ENCODE measurements at regions not wholly inside any gene's neighbourhood (a gene's known extent, or its start where the extent isn't known, plus 50 kb on each side); places are given as distances from the start of the nearest gene placed in this dataset.
"Not testable (repeated sequence)": the region's sequence is repeated elsewhere in the genome, so short reads cannot be mapped to it uniquely, and the experiment has no call there.

DNA sequence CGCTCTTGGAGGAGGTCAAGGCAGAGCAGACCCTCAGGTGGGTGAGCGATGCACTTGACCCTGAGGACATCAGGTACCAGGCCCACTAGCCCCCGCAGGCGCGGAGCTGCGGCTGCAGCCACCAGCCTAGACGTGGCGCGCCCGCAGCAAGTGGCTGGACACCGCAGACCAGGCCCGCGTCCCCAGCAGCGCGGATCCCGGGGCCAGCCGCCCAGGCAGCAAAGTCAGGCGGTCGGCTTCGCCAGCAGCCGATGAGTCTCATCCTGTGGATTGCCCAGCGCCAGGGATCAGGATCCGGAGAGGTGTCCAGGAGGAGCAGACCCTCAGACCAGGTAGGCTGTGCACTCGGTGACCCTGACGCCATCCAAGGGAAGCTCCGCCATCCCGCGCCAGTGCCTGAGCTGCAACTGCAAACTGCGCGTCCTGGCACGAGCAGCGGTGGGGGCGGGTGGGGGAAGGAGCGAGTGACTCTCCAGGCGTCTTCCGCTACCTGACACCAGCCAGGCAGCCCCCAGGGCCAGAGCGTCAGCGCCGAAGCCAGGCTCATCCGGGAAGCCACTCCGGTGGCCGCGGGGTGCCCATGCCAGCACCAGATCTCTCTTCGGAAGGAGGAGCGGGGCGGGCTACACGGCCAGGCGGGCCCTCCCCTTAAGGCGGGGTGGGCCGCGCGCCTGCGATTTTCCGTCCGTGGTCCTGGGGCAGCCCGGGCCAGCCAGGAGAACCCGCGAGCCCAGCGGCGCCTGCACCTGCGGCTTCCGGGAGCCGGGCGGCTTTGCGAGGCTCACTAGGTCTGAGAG is 92.6 kb upstream of the THOC3 start:
- not testable (repeated sequence) for DNase-seq (ENCODE audit: low spot score)

DNA sequence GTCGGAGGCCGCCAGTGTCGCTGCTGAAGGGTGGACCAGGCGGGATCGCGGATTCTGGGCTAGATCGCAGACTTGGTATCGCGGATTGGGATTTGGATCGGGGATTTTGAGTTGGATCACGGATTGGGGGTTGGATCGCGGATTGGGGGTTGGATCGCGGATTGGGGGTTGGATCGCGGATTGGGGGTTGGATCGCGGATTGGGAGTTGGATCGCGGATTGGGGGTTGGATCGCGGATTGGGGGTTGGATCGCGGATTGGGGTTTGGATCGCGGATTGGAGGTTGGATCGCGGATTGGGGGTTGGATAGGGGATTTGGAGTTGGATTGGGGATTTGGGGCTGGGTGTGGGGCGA is 93.1 kb upstream of the THOC3 start:
- DNase-seq (ENCODE audit: low spot score), result not testable (repeated sequence)

GRCh38 chr5:176061660-176062059 is 93.5 kb upstream of the THOC3 start:
- not testable (repeated sequence) for DNase-seq (ENCODE audit: low spot score)

DNA sequence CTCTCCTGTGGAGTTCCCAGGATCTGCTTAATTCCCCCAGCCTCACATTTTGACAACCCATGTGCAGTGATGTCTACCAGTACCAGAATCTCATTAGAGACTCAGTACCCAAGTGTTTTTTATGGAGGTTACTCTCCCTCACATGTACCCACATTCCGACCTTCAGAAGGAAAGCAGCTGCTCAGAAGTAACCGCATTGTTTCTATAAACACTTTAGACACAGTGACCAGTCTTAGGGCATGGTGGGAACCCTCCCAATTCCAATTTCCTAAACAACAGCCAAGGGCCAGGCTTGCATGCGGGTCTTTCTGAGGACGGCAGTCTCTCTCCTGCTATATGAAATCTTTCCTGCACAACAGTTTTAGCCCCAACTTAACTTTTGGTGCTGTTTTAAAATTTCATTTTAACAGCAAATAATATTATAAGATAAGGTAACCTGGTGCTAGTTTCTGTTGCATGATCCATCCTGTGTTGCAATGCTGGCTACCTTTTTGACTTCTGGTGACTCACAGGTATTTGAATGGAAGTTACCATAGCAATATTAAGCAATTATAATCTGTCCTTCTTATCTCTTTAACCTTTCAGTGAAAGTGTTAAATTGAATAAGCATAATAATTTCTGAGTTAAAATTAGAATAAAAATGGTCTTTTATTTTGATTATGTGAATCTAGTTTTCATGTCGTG is 98.3 kb upstream of the THOC3 start:
- not testable (repeated sequence) for DNase-seq (ENCODE audit: low spot score)

GRCh38 chr5:176067162-176067561 is 99.0 kb upstream of the THOC3 start:
- DNase-seq (ENCODE audit: low spot score), result not testable (repeated sequence)

DNA sequence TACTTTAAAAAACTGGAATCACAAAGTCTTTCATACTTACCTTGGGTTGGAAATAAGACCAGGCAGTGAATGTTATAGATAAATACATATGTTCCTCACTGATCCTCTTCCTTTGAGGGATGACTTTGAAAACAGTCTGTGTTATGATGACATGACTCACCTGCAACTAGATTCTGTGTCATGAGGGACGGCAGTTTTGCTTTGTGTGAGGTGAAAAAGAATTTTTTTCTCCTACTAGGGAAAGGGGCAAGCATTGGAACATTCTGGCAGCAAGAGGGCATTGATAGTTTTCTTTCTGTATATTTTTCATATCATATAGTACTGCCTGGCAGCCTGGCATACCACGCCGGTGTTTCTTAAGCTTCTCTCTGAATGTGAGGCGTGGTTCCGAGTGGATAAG is 99.8 kb upstream of the THOC3 start:
- DNase-seq (ENCODE audit: low spot score), result not testable (repeated sequence)

DNA sequence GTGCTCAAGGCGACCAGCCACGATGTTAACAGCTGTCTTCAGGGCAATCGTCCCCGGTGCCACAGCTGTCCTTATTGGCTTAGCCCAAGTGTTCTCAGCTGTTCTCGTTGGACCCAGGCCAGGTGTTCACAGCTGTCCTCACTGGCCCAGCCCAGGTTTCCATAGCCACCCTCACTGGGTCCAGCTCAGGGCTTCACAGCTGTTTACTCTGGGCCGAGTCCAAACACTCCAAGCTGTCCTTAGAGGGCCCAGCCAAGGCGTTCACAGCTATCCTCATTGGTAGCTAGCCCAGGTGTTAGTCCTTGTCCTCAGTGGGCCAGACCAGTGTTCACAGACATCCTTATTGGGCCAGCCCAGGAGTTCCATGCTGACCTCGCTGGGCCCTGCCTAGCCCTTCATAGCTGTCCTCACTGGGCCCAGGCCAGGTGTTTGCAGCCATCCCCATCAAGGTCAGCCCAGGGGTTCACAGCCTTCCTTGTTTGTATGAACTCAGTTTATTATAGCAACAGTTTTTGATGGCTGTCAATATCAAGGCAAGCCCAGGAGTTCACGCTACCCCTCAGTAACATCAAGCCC is 106.0 kb upstream of the THOC3 start:
- DNase-seq (ENCODE audit: low spot score), result not testable (repeated sequence)

GRCh38 chr5:176083717-176084116 is 115.6 kb upstream of the THOC3 start:
- not testable (repeated sequence) for DNase-seq (ENCODE audit: low spot score)

DNA sequence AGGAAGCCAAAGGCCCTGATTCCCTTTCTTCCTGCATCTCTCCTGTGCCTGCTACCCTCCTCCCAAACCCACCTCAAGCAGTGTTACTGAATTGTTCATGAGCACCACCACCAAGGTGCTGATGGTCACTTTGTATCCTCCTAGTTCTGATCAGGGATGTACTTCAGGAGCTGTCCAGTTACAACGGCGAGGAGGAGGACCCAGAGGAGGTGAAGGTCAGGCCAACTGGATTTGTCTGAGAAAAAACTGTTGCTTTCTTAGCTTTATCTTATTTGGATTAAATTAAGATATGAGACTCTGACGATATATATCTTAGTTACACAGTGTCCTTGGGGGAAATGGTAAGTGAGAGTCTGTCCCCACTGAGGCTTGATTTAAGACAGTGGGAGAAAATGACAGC is 135.0 kb upstream of the THOC3 start:
- not testable (repeated sequence) for DNase-seq (ENCODE audit: low spot score)

- not testable (repeated sequence) for DNase-seq (ENCODE audit: low spot score)
These were observed 125.3 kb upstream of the SIMC1 start for GRCh38 chr5:176112888-176113287.

DNA sequence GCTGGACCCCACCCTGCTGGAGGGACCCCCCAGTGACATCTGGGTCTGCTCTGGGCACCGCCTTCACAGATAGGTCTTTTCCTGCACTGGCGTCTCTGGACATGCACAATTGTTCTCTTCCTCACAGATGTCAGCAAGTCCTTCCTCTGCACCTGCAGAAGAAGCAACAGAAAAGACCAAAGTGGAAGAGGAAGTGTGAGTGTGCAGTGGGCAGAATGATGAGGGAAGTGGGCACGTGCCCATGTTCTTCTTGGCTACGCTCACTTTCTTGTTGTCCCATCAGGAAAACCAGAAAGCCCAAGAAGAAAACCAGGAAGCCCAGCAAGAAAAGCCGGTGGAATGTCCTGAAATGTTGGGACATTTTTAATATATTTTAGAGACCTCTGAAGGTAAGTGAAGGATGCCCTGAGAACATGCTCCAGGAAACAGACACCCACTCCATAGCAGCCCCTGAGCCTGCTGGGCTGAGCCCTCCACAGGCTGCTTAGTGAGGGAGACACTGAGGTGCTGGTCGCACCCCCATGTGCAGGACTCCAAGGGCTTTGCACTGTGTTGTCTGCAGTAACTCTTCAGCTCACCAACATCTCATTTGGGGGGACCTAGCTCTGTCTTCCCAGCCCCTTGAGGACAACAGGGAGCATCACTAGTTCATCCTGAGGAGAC is 124.4 kb upstream of the SIMC1 start:
- not testable (repeated sequence) for DNase-seq (ENCODE audit: low spot score)

DNA sequence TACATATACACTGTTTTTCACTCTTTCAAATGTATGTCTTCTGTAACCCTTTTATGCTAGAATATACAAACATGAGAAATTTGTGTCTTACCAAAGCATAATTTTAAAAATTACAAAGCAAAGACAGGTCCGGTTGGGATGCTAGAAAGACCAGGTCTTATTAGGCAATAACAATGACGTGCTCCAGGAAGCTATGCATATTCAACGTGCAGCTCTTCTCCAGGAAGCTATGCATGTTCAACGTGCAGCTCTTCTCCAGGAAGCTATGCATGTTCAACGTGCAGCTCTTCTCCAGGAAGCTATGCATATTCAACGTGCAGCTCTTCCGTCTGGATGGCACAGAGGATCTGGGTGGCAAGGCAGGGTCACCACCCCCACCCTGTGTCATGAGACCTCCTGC is 123.4 kb upstream of the SIMC1 start:
- not testable (repeated sequence) for DNase-seq (ENCODE audit: low spot score)

DNA sequence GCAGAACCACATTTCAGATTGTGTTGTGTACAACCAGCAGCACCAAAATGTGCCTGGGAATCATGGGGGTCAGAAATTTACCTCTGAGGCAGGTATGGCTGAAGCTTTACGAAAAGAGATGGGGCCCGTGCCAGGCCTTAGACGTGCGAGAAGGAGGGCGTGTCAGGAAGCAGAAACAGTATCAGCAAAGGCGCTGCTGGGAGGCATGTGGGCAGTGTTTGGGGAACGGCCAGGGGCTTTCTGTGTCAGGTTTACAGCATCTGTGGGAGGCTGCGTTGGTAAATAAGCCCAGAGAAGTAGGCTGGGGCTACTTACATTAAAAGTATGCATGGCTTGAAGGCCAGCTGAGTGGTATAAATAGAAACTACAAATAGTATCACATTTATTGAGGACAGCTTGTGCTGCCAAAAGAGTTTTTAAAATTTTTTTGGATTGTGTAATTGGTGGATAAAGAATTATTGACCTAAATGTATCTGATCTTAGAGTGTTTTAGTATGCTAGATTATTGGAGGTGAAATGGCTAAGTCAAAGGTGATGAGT is 120.5 kb upstream of the SIMC1 start:
- not testable (repeated sequence) for DNase-seq (ENCODE audit: low spot score)

DNA sequence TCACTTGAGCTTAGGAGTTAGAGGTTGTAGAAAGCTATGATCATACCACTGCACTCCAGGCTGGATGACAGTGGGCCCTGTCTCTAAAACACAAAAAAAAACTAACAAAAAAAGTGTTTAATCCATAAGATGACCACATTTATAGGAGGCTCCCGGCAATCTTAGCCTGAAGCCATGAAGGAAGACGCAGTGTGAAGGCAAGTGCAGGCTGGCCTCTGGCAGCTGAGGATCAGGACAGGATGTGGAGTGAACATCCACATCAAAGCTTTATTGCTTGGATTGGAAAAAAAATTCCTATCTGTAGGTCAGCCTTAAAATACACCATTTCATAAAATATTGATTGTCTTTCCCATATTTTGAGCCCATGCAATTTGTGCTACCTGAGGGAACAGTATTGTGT is 115.9 kb upstream of the SIMC1 start:
- not testable (repeated sequence) for DNase-seq (ENCODE audit: low spot score)

DNA sequence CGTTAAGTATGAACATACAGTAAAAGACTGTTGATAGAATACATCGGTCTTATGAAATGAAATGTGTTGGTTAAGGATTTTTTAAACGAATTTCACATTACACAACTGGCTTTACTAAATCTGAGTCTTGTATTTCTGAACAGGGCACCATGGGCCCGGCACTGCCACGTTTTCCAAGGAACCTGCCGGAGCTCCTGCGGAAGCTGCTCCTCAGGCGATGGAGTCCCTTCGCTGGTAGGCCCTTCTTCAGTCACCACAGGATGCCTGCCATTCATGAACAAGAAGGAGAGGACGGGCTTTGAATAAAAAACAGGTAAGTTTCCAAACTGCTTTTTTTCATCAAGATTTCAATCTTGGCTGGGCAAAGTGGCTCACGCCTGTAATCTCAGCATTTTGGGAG is 114.1 kb upstream of the SIMC1 start:
- not testable (repeated sequence) for DNase-seq (ENCODE audit: low spot score)

GRCh38 chr5:176131771-176132170 is 106.5 kb upstream of the SIMC1 start:
- DNase-seq (ENCODE audit: low spot score), result no peak

DNA sequence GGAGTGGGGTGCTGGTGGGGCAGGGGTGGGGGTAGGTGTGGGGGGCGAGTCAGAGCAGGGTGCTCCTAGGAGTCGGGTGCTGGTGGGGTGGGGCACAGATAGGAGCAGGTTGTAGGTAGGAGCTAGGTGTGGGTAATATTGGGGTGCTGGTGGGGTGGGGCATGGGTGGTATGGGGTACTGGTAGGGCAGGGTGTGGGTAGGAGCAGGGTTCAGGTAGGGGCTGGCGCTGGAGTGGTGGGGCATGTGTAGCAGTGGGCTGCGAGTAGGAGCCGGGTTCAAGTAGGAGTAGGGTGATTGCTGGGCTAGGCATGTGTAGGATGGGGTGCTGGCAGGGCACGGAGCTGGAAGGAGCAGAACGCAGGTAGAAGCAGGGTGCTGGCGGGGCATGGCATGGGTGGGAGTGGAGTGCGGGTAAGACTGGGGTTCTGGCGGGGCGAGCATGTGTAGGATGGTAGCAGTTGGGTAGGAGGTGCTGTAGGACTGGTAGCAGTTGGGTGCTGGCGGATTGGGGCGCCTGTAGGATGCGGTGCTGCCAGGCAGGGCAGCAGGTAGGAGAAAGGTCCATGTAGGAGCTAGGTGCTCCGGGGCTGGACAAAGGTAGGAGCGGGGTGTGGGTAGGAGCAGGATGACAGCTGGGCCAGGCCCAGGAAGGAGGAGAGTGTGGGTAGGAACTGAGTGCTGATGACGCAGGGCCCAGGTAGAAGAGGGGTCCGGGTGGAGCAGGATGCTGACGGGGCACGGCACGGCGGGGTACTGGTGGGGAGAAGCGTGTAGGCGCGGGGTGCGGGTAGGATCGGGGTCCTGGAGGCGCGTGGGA is 105.5 kb upstream of the SIMC1 start:
- peak; percentile 45 for DNase-seq (ENCODE audit: low spot score)

DNA sequence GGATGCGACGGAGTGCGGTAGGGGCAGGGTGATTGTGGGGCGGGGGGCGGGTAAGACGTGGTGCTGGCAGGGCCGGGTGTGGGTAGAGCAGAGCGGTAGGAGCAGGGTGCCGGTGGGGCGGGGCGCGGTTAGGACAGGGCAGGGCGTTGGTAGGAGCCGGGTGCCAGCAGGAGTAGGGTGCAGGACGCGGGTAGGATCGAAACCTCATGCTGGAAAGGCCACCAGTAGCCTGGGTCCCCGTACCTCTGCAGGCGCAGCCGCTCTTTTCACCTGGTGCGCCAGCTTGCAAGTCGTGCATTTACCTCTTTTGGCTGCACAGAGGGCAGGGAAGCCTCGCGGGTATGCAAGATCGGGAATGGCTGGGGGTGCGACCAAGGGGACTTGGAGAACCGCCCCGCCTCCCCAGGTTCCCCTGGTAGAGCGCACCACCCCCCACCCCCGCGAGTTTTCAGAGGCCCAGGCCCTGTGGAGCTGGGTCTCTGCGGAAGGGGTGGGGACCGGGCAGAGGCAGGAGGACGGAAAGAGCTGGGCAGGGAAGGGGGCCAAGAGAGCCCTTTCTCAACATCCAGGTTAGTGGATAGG is 104.8 kb upstream of the SIMC1 start:
- peak; percentile 51 for DNase-seq (ENCODE audit: low spot score)

- DNase-seq (ENCODE audit: low spot score), result no peak
These were observed 104.3 kb upstream of the SIMC1 start for GRCh38 chr5:176133877-176134276.

- DNase-seq (ENCODE audit: low spot score), result peak; percentile 50
These were observed 103.5 kb upstream of the SIMC1 start for GRCh38 chr5:176134529-176135223.

Measured in ecto neural progenitor cell (in vitro differentiated cells).